GM06990 (cell line): ENCODE measurements at regions not wholly inside any gene's neighbourhood (a gene's known extent, or its start where the extent isn't known, plus 50 kb on each side); places are given as distances from the start of the nearest gene placed in this dataset.

Experiments
- DNase-seq: peaks from one replicate; pipeline ENCODE4 v3.0.0-alpha.2; 2011; ENCODE audit not compliant: insufficient read length; ENCODE audit errors: extremely low read depth
- H3K27me3 ChIP-seq: replicated peaks from 2 replicates; pipeline ENCODE4 v1.6.0; 2011; ENCODE audit warnings: low read length; ENCODE audit not compliant: control insufficient read depth, insufficient read depth
- H3K36me3 ChIP-seq: 2 replicates; pipeline ENCODE4 v1.5.1; 2011; ENCODE audit warnings: low read length; ENCODE audit not compliant: control insufficient read depth, insufficient read depth
- H3K4me3 ChIP-seq: replicated peaks from 2 replicates; pipeline ENCODE4 v1.5.1; 2011; ENCODE audit warnings: low read depth, mild to moderate bottlenecking, control low read depth, low read length
- CTCF ChIP-seq: IDR thresholded peaks from 2 replicates; pipeline ENCODE4 v1.5.1; 2011; ENCODE audit warnings: low read length, control low read depth, mild to moderate bottlenecking, inconsistent platforms; ENCODE audit not compliant: insufficient read depth, poor library complexity, severe bottlenecking

- H3K27me3 ChIP-seq = no peaks in the 10 kb centered on the region
- no peaks in the 10 kb centered on the region for H3K36me3 ChIP-seq
- no peak for TF ChIP-seq CTCF
- DNase-seq = no peak
- no peak overlapping the region for H3K4me3 ChIP-seq
Observed at GRCh38 chr11:27178859-27179258, 138.2 kb downstream of the BBOX1 start.
